Left kidney (tissue), 1 donor: ENCODE measurements at regions not wholly inside any gene's neighbourhood (a gene's known extent, or its start where the extent isn't known, plus 50 kb on each side); places are given as distances from the start of the nearest gene placed in this dataset.
"Not testable (repeated sequence)": the region's sequence is repeated elsewhere in the genome, so short reads cannot be mapped to it uniquely, and the experiment has no call there.

Source experiments
- DNase-seq: peaks from one replicate; pipeline ENCODE4 v3.0.0-alpha.2; 2013

- DNase-seq, result no peak
Observed at GRCh38 chr1:29811727-29812407, 575.5 kb downstream of the PTPRU start.

- no peak for DNase-seq
Observed at GRCh38 chr1:29811247-29811646, 574.9 kb downstream of the PTPRU start.

- DNase-seq, result no peak
Observed at GRCh38 chr1:29810121-29811120, 574.1 kb downstream of the PTPRU start.

GRCh38 chr1:29809446-29810120 is 573.3 kb downstream of the PTPRU start:
- DNase-seq, result no peak

GRCh38 chr1:29808141-29808995 is 572.0 kb downstream of the PTPRU start:
- DNase-seq, result no peak

- DNase-seq, result no peak
Observed at GRCh38 chr1:29807689-29808088, 571.4 kb downstream of the PTPRU start.

GRCh38 chr1:29806646-29807319 is 570.5 kb downstream of the PTPRU start:
- DNase-seq, result no peak

- DNase-seq, result no peak
Observed at GRCh38 chr1:29805896-29806160, 569.5 kb downstream of the PTPRU start.

- no peak for DNase-seq
Observed at GRCh38 chr1:29805122-29805895, 569.0 kb downstream of the PTPRU start.

- DNase-seq, result no peak
Observed at GRCh38 chr1:29804181-29804899, 568.0 kb downstream of the PTPRU start.

GRCh38 chr1:29803486-29803885 is 567.2 kb downstream of the PTPRU start:
- no peak for DNase-seq

- DNase-seq, result peak; percentile 19
Observed at GRCh38 chr1:29802181-29803068, 566.1 kb downstream of the PTPRU start.

GRCh38 chr1:29801561-29801973 is 565.2 kb downstream of the PTPRU start:
- DNase-seq, result no peak

GRCh38 chr1:29801003-29801402 is 564.7 kb downstream of the PTPRU start:
- no peak for DNase-seq

- DNase-seq, result no peak
Observed at GRCh38 chr1:29800522-29800956, 564.2 kb downstream of the PTPRU start.

- no peak for DNase-seq
Observed at GRCh38 chr1:29800120-29800519, 563.8 kb downstream of the PTPRU start.

GRCh38 chr1:29798699-29799566 is 562.6 kb downstream of the PTPRU start:
- DNase-seq, result no peak

- not testable (repeated sequence) for DNase-seq
Observed at GRCh38 chr1:29797125-29797524, 560.8 kb downstream of the PTPRU start.
